H1 (cell line): ENCODE measurements at regions not wholly inside any gene's neighbourhood (a gene's known extent, or its start where the extent isn't known, plus 50 kb on each side); places are given as distances from the start of the nearest gene placed in this dataset.
"Not testable (repeated sequence)": the region's sequence is repeated elsewhere in the genome, so short reads cannot be mapped to it uniquely, and the experiment has no call there.

ENCODE experiments used
- EGR1 ChIP-seq: IDR thresholded peaks from 2 replicates; pipeline ENCODE4 v1.6.1; 2011; ENCODE audit warnings: low read depth, low read length, borderline replicate concordance
- EP300 ChIP-seq, 2 experiments: IDR thresholded peaks; 1 replicate in 1 of 2; 2 replicates in 1 of 2; pipeline ENCODE4 v1.6.1; 2011 to 2012; ENCODE audit warnings: low read depth in 2 of 2, low read length in 2 of 2, mild to moderate bottlenecking in 2 of 2, borderline replicate concordance in 1 of 2, inconsistent platforms in 1 of 2, moderate library complexity in 1 of 2
- EZH2 ChIP-seq: fragments of 200-600 bp; sonication (generic); IDR thresholded peaks from 2 replicates; pipeline ENCODE4 v1.7.1; 2012; ENCODE audit warnings: low read depth, mild to moderate bottlenecking, moderate library complexity, low read length, inconsistent platforms; ENCODE audit not compliant: severe bottlenecking
- HDAC2 ChIP-seq, 2 experiments: fragments of 300-600 bp in 1 of 2; sonication (generic) in 1 of 2; IDR thresholded peaks; 2 replicates each; pipeline ENCODE4 v1.6.1; 2011 to 2012; ENCODE audit warnings: low read depth in 2 of 2, low read length in 2 of 2, mild to moderate bottlenecking in 2 of 2, moderate library complexity in 2 of 2, borderline replicate concordance in 1 of 2, inconsistent platforms in 1 of 2
- JUND ChIP-seq: IDR thresholded peaks from 2 replicates; pipeline ENCODE4 v1.6.1; 2011; ENCODE audit warnings: mild to moderate bottlenecking, improper control_type of control experiment, low read length
- MAFK ChIP-seq: IDR thresholded peaks from 2 replicates; pipeline ENCODE4 v1.6.1; 2012; ENCODE audit warnings: low read depth, mild to moderate bottlenecking, improper control_type of control experiment, low read length
- POLR2A ChIP-seq, 2 experiments: IDR thresholded peaks; 1 replicate in 1 of 2; 2 replicates in 1 of 2; pipeline ENCODE4 v1.6.1; 2011; ENCODE audit warnings: low read depth in 2 of 2, low read length in 2 of 2, mild to moderate bottlenecking in 2 of 2; ENCODE audit errors: control extremely low read depth in 1 of 2
- POLR2AphosphoS5 ChIP-seq: IDR thresholded peaks from 2 replicates; pipeline ENCODE4 v1.6.1; 2011; ENCODE audit warnings: low read depth, low read length
- SP1 ChIP-seq: IDR thresholded peaks from 2 replicates; pipeline ENCODE4 v1.6.1; 2011; ENCODE audit warnings: low read depth, low read length
- SUZ12 ChIP-seq: fragments of 200-600 bp; sonication (generic); IDR thresholded peaks from 2 replicates; pipeline ENCODE4 v1.6.1; 2012; ENCODE audit warnings: mild to moderate bottlenecking, inconsistent platforms, low read length, moderate library complexity, mixed read lengths
- TEAD4 ChIP-seq: IDR thresholded peaks from 2 replicates; pipeline ENCODE4 v1.6.1; 2012; ENCODE audit warnings: low read depth, low read length, inconsistent platforms, mixed read lengths
- YY1 ChIP-seq: IDR thresholded peaks from 2 replicates; pipeline ENCODE4 v1.6.1; 2011; ENCODE audit warnings: low read depth, mild to moderate bottlenecking, low read length
- TF ChIP-seq, protein P1 (sequence below): IDR thresholded peaks from 2 replicates; pipeline ENCODE4 v1.6.1; 2012; ENCODE audit warnings: inconsistent platforms
- TF ChIP-seq, protein P2 (sequence below), 3 experiments: IDR thresholded peaks; 1 replicate in 2 of 3; 2 replicates in 1 of 3; pipeline versions ENCODE4 v1.5.1 to v1.6.1; 2011; ENCODE audit warnings: low read length in 3 of 3, mild to moderate bottlenecking in 3 of 3, inconsistent platforms in 2 of 3, low read depth in 1 of 3, moderate library complexity in 1 of 3; ENCODE audit not compliant: insufficient read depth in 1 of 3; ENCODE audit errors: control extremely low read depth in 1 of 3

DNA sequence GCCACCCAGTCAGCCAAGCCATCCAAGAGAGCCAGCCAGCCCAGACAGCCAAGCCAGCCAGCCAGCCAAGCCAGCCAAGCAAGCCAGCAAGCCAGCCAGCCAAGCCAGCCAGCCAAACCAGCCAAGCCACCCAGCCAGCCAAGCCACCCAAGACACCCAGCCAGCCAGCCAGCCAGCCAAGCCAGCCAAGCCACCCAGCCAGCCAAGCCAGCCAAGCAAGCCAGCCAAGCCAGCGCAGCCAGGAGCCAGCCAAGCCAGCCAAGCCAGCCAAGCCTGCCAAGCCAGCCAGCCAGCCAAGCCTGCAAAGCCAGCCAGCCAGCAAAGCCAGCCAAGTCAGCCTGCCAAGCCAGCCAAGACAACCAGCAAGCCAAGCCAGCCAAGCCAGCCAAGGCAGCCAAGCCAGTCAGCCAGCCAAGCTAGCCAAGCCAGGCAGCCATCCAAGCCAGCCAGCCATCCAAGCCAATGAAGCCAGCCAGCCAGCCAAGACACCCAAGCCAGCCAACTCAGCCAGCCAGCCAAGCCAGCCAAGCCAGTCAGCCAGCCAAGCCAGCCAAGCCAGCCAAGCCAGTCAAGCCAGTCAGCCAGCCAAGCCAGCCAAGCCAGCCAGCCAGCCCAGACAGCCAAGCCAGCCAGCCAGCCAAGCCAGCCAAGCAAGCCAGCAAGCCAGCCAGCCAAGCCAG is 332.2 kb upstream of the PLGLB2 start:
- not testable (repeated sequence) for TF ChIP-seq SUZ12; SP1; MAFK; EZH2; JUND; YY1; TEAD4; POLR2A (IDR thresholded peaks at IDR 0.05; ENCODE audit: control extremely low read depth in 1 of 2, low read depth in 2 of 2, low read length in 2 of 2); HDAC2 (IDR thresholded peaks at IDR 0.05; ENCODE audit: borderline replicate concordance in 1 of 2, low read depth in 2 of 2, low read length in 2 of 2); POLR2AphosphoS5; EGR1; EP300 (IDR thresholded peaks at IDR 0.05; ENCODE audit: borderline replicate concordance in 1 of 2, low read depth in 2 of 2, low read length in 2 of 2)
- TF ChIP-seq, protein P1, sequence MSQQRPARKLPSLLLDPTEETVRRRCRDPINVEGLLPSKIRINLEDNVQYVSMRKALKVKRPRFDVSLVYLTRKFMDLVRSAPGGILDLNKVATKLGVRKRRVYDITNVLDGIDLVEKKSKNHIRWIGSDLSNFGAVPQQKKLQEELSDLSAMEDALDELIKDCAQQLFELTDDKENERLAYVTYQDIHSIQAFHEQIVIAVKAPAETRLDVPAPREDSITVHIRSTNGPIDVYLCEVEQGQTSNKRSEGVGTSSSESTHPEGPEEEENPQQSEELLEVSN = not testable (repeated sequence)
- TF ChIP-seq, protein P2, sequence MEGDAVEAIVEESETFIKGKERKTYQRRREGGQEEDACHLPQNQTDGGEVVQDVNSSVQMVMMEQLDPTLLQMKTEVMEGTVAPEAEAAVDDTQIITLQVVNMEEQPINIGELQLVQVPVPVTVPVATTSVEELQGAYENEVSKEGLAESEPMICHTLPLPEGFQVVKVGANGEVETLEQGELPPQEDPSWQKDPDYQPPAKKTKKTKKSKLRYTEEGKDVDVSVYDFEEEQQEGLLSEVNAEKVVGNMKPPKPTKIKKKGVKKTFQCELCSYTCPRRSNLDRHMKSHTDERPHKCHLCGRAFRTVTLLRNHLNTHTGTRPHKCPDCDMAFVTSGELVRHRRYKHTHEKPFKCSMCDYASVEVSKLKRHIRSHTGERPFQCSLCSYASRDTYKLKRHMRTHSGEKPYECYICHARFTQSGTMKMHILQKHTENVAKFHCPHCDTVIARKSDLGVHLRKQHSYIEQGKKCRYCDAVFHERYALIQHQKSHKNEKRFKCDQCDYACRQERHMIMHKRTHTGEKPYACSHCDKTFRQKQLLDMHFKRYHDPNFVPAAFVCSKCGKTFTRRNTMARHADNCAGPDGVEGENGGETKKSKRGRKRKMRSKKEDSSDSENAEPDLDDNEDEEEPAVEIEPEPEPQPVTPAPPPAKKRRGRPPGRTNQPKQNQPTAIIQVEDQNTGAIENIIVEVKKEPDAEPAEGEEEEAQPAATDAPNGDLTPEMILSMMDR (IDR thresholded peaks at IDR 0.05; ENCODE audit: control extremely low read depth in 1 of 3, insufficient read depth in 1 of 3, low read depth in 1 of 3, low read length in 3 of 3) = not testable (repeated sequence)
